ENCODE measurements at regions not wholly inside any gene's neighbourhood (a gene's known extent, or its start where the extent isn't known, plus 50 kb on each side); places are given as distances from the start of the nearest gene placed in this dataset.

- TF ChIP-seq, protein P1, sequence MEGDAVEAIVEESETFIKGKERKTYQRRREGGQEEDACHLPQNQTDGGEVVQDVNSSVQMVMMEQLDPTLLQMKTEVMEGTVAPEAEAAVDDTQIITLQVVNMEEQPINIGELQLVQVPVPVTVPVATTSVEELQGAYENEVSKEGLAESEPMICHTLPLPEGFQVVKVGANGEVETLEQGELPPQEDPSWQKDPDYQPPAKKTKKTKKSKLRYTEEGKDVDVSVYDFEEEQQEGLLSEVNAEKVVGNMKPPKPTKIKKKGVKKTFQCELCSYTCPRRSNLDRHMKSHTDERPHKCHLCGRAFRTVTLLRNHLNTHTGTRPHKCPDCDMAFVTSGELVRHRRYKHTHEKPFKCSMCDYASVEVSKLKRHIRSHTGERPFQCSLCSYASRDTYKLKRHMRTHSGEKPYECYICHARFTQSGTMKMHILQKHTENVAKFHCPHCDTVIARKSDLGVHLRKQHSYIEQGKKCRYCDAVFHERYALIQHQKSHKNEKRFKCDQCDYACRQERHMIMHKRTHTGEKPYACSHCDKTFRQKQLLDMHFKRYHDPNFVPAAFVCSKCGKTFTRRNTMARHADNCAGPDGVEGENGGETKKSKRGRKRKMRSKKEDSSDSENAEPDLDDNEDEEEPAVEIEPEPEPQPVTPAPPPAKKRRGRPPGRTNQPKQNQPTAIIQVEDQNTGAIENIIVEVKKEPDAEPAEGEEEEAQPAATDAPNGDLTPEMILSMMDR (IDR thresholded peaks at IDR 0.05 in 2 of 3, conservative IDR thresholded peaks at IDR 0.05 in 1 of 3; ENCODE audit: insufficient read depth in 2 of 3, low read depth in 1 of 3, low read length in 3 of 3): no peak
- TF ChIP-seq GTF2F1 (IDR thresholded peaks at IDR 0.05; ENCODE audit: low read depth, low read length) (no peak), TBP (optimal IDR thresholded peaks at IDR 0.05; ENCODE audit: low read depth, low read length) (no peak), EHMT2 (IDR thresholded peaks at IDR 0.05) (no peak), POLR2A (conservative IDR thresholded peaks at IDR 0.05) (no peak), RBM15 (IDR thresholded peaks at IDR 0.05; ENCODE audit: insufficient read depth, low read length) (no peak), NBN (IDR thresholded peaks at IDR 0.05; ENCODE audit: low read depth) (no peak), FOXK1 (CRISPR knock-in tag; IDR thresholded peaks at IDR 0.05; ENCODE audit: borderline replicate concordance) (no peak), ZNF699 (CRISPR knock-in tag; IDR thresholded peaks at IDR 0.05; ENCODE audit: insufficient replicate concordance) (no peak)
Observed at GRCh38 chr20:43349841-43350240, 107.9 kb upstream of the SRSF6 start.
